Fibroblast of pulmonary artery (primary cell): ENCODE measurements at regions not wholly inside any gene's neighbourhood (a gene's known extent, or its start where the extent isn't known, plus 50 kb on each side); places are given as distances from the start of the nearest gene placed in this dataset.
A peak's percentile ranks its signal among the peaks of the same experiment; 100 is the strongest.
"Not testable (repeated sequence)": the region's sequence is repeated elsewhere in the genome, so short reads cannot be mapped to it uniquely, and the experiment has no call there.

Experiments used
- DNase-seq: peaks from one replicate; pipeline ENCODE4 v3.0.0-alpha.2; 2010; ENCODE audit warnings: low read depth
- H3K4me3 ChIP-seq: replicated peaks from 2 replicates; pipeline ENCODE4 v1.5.1; 2011; ENCODE audit warnings: low read depth, mild to moderate bottlenecking, control low read depth, low read length, moderate library complexity
- CTCF ChIP-seq: IDR thresholded peaks from 2 replicates; pipeline ENCODE4 v1.5.1; 2011; ENCODE audit warnings: mild to moderate bottlenecking, control low read depth, low read length, inconsistent platforms; ENCODE audit errors: missing control alignments

GRCh38 chr6:93183531-93183972 is 235.8 kb downstream of the EPHA7 start:
- no peak for DNase-seq
- H3K4me3 ChIP-seq = no peak overlapping the region
- no peak for TF ChIP-seq CTCF

DNA sequence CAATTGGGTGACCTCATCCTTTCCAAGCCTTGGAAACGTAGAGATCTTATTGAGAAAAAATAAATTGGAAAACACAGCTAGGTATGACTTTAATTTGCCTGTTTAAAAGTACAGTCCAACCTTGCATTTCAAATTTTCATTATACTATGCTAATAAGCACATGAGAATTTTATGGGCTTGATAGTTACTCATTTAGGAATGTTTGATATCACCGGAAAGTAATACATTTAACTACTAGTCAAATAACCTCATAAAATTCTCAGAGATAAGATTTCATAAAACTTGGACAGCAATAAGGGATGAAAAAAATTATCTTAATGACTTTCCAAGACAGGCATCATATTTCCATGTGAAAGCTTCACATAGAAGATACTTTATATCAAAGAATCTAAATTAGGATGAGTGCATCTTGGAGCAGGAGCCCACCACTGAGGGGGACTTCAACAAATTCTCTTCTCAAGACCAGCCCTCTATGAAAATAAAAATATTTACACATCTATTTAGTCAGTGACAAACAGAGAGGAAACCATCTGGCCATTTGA is 236.3 kb downstream of the EPHA7 start:
- no peak for DNase-seq
- no peak for TF ChIP-seq CTCF
- H3K4me3 ChIP-seq = no peak overlapping the region

GRCh38 chr6:93177918-93178317 is 241.4 kb downstream of the EPHA7 start:
- H3K4me3 ChIP-seq = no peak overlapping the region
- TF ChIP-seq CTCF = no peak
- DNase-seq = no peak

- no peak for DNase-seq
- no peak overlapping the region for H3K4me3 ChIP-seq
- no peak for TF ChIP-seq CTCF
Observed at GRCh38 chr6:93177438-93177837, 241.9 kb downstream of the EPHA7 start.

- no peak overlapping the region for H3K4me3 ChIP-seq
- no peak for DNase-seq
- no peak for TF ChIP-seq CTCF
Observed at GRCh38 chr6:93176070-93176469, 243.3 kb downstream of the EPHA7 start.

DNA sequence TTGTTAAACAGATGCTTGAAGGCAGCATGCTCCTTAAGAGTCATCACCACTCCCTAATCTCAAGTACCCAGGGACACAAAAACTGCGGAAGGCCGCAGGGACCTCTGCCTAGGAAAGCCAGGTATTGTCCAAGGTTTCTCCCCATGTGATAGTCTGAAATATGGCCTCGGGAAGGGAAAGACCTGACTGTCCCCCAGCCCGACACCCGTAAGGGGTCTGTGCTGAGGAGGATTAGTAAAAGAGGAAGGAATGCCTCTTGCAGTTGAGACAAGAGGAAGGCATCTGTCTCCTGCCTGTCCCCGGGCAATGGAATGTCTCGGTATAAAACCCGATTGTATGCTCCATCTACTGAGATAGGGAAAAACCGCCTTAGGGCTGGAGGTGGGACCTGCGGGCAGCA is 245.8 kb downstream of the EPHA7 start:
- DNase-seq, H3K4me3 ChIP-seq: not testable (repeated sequence)

DNA sequence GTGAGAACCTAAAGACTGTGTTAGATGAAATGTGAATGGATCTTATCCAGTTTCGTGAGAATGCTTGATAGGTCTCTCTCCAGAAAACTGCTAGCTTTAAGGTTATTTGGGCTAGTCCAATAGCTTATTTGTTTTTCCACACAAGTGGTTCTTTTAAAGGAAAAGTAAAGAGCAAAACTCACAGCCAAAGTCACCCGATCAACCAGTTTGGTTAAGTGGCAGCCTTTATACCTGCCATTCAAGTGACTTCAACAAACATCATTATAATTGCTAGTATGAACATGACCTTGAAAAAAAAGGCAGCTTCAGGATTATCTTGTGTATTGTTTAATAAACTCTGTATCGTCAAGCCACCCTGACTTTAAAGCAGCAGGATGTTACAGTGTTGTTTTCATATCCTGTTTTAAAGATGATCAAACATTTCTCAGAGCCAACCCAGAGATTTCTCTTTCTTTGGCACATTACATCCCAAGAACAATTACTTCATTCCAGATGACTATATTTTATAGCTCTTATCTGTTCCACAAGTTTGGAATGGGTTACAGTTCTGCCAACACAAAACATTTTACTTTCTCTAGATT is 253.4 kb downstream of the EPHA7 start:
- H3K4me3 ChIP-seq = no peak overlapping the region
- TF ChIP-seq CTCF = no peak

More for the DNA sequence above, 253.4 kb downstream of the EPHA7 start:
- DNase-seq = peak; percentile 30
